HCT116 (cell line): ENCODE measurements at regions not wholly inside any gene's neighbourhood (a gene's known extent, or its start where the extent isn't known, plus 50 kb on each side); places are given as distances from the start of the nearest gene placed in this dataset.

ENCODE experiments used
- ATAC-seq: fragments of 200-7000 bp; cut with Tn5 transposase; 2 replicates; pipeline ENCODE4 v1.9.1; 2020; ENCODE audit warnings: mild to moderate bottlenecking, moderate library complexity
- BruUV-seq: library from RNA; stranded (reverse); fragments of 400-500 nt; replicated peaks from 2 replicates; lab custom pipeline; 2021; lab: Mats Ljungman, UMichigan
- CTCF ChIA-PET: fragments of 300-600 bp; sonication (Branson Sonifier 250); formaldehyde crosslinking; loops from one replicate; lab custom pipeline; 2021; ENCODE audit warnings: antibody characterized with exemption; lab: Charles Lee
- POLR2A ChIA-PET: fragments of 300-600, 350-600 bp; sonication (Branson Sonifier 250); formaldehyde crosslinking; loops from one replicate; lab custom pipeline; 2021; ENCODE audit warnings: antibody characterized with exemption; lab: Charles Lee
- RAD21 ChIA-PET, 2 experiments: fragments of 300-600 bp; sonication (Branson Sonifier 250); formaldehyde crosslinking; loops; one replicate each; lab custom pipeline; 2023; ENCODE audit warnings: low total read pairs in 2 of 2; ENCODE audit not compliant: uncharacterized antibody in 2 of 2, unreplicated experiment in 2 of 2, low non-redundant PET in 1 of 2; lab: Charles Lee
- DNase-seq: peaks from one replicate; pipeline ENCODE4 v3.0.0-alpha.2; 2010; ENCODE audit warnings: low read depth, low spot score
- H2AFZ ChIP-seq: fragments of 200-600 bp; shearing (Covaris generic), sonication (generic); 2 replicates; pipeline ENCODE4 v1.6.1; 2017; ENCODE audit warnings: low read depth, mixed run types, mixed read lengths, antibody characterized with exemption, low read length; ENCODE audit not compliant: poor library complexity, severe bottlenecking
- H3K27ac ChIP-seq: 2 replicates; pipeline ENCODE4 v1.5.1; 2012; ENCODE audit warnings: low read depth, low read length
- H3K27me3 ChIP-seq: fragments of 200-600 bp; sonication (generic); 2 replicates; pipeline ENCODE4 v1.6.1; 2016; ENCODE audit warnings: mixed run types, low read length, mixed read lengths; ENCODE audit not compliant: insufficient read depth
- H3K36me3 ChIP-seq, 2 experiments: fragments of 200-500 bp in 1 of 2; fragments of 200-600 bp in 1 of 2; sonication (Bioruptor generic) in 1 of 2; sonication (generic) in 1 of 2; 2 replicates each; pipeline versions ENCODE4 v1.5.1 to v1.6.1; 2014 to 2016; ENCODE audit warnings: low read length in 2 of 2, inconsistent platforms in 1 of 2, mixed read lengths in 1 of 2, mixed run types in 1 of 2; ENCODE audit not compliant: insufficient read depth in 2 of 2, control insufficient read depth in 1 of 2
- H3K4me1 ChIP-seq, 2 experiments: fragments of 200-600 bp in 1 of 2; sonication (generic) in 1 of 2; 2 replicates each; pipeline versions ENCODE4 v1.5.1 to v1.6.1; 2012 to 2017; ENCODE audit warnings: low read length in 2 of 2, inconsistent platforms in 1 of 2, mild to moderate bottlenecking in 1 of 2, mixed read lengths in 1 of 2, mixed run types in 1 of 2, moderate library complexity in 1 of 2; ENCODE audit not compliant: insufficient read depth in 2 of 2, control insufficient read depth in 1 of 2
- H3K4me2 ChIP-seq: fragments of 200-600 bp; sonication (generic); 2 replicates; pipeline ENCODE4 v1.6.1; 2017; ENCODE audit warnings: mixed run types, low read length, mixed read lengths
- H3K4me3 ChIP-seq, 2 experiments: fragments of 200-600 bp in 1 of 2; sonication (generic) in 1 of 2; replicated peaks in 1 of 2; 2 replicates each; pipeline ENCODE4 v1.5.1; 2011 to 2016; ENCODE audit warnings: low read length in 2 of 2, control low read depth in 1 of 2, low read depth in 1 of 2, mild to moderate bottlenecking in 1 of 2, mixed read lengths in 1 of 2, mixed run types in 1 of 2
- H3K79me2 ChIP-seq: fragments of 200-600 bp; sonication (generic); 2 replicates; pipeline ENCODE4 v1.6.1; 2017; ENCODE audit warnings: mild to moderate bottlenecking, mixed run types, low read length, moderate library complexity, mixed read lengths; ENCODE audit not compliant: insufficient read depth
- H3K9ac ChIP-seq: fragments of 200-600 bp; sonication (generic); 2 replicates; pipeline ENCODE4 v1.6.1; 2016; ENCODE audit warnings: low read length, mixed read lengths
- H3K9me2 ChIP-seq: fragments of 200-600 bp; sonication (generic), shearing (Covaris generic); 2 replicates; pipeline ENCODE4 v1.6.1; 2017; ENCODE audit warnings: mixed run types, mild to moderate bottlenecking, moderate library complexity; ENCODE audit not compliant: insufficient read depth
- H3K9me3 ChIP-seq, 2 experiments: fragments of 200-500 bp in 1 of 2; fragments of 200-600 bp in 1 of 2; sonication (Bioruptor generic) in 1 of 2; sonication (generic) in 1 of 2; 2 replicates each; pipeline ENCODE4 v1.6.1; 2014 to 2017; ENCODE audit warnings: low read length in 2 of 2, mixed read lengths in 2 of 2, inconsistent platforms in 1 of 2, low read depth in 1 of 2, mild to moderate bottlenecking in 1 of 2, mixed run types in 1 of 2, moderate library complexity in 1 of 2; ENCODE audit not compliant: control insufficient read depth in 1 of 2, insufficient read depth in 1 of 2
- H4K20me1 ChIP-seq: fragments of 200-600 bp; sonication (generic), shearing (Covaris generic); 2 replicates; pipeline ENCODE4 v1.6.1; 2017; ENCODE audit warnings: mixed run types, mild to moderate bottlenecking, moderate library complexity; ENCODE audit not compliant: insufficient read depth
- CEBPB ChIP-seq: IDR thresholded peaks from 2 replicates; pipeline ENCODE4 v1.6.1; 2012; ENCODE audit warnings: low read depth
- CTCF ChIP-seq, 3 experiments: fragments of 200-600 bp in 1 of 3; sonication (generic) in 1 of 3; IDR thresholded peaks in 2 of 3; conservative IDR thresholded peaks in 1 of 3; 2 replicates each; pipeline ENCODE4 v1.5.1; 2012 to 2017; ENCODE audit warnings: low read depth in 2 of 3, low read length in 2 of 3, antibody characterized with exemption in 1 of 3, borderline replicate concordance in 1 of 3, control low read depth in 1 of 3, mild to moderate bottlenecking in 1 of 3, mixed read lengths in 1 of 3, mixed run types in 1 of 3, moderate library complexity in 1 of 3; ENCODE audit not compliant: insufficient read depth in 1 of 3
- EGR1 ChIP-seq: IDR thresholded peaks from 2 replicates; pipeline ENCODE4 v1.6.1; 2012; ENCODE audit warnings: low read depth
- MAX ChIP-seq: IDR thresholded peaks from 2 replicates; pipeline ENCODE4 v1.6.1; 2012
- POLR2A ChIP-seq: IDR thresholded peaks from 2 replicates; pipeline ENCODE4 v1.7.0; 2011; ENCODE audit warnings: borderline replicate concordance; ENCODE audit not compliant: insufficient read depth, insufficient read length; ENCODE audit errors: extremely low read depth
- POLR2AphosphoS5 ChIP-seq: IDR thresholded peaks from 2 replicates; pipeline ENCODE4 v1.6.1; 2011; ENCODE audit warnings: mild to moderate bottlenecking, low read depth, low read length, moderate library complexity
- RAD21 ChIP-seq: IDR thresholded peaks from 2 replicates; pipeline ENCODE4 v1.6.1; 2012; ENCODE audit warnings: low read depth, mild to moderate bottlenecking
- REST ChIP-seq: IDR thresholded peaks from 2 replicates; pipeline ENCODE4 v1.6.1; 2012; ENCODE audit warnings: low read depth
- TCF7L2 ChIP-seq: IDR thresholded peaks from 2 replicates; pipeline ENCODE4 v1.7.0; 2011; ENCODE audit warnings: borderline replicate concordance, inconsistent platforms; ENCODE audit not compliant: insufficient read depth, insufficient read length; ENCODE audit errors: extremely low read depth
- YY1 ChIP-seq: IDR thresholded peaks from 2 replicates; pipeline ENCODE4 v1.6.1; 2011; ENCODE audit warnings: low read length, low read depth, moderate library complexity, mild to moderate bottlenecking; ENCODE audit not compliant: insufficient replicate concordance; ENCODE audit errors: extremely low read depth
- ZBTB33 ChIP-seq: IDR thresholded peaks from 2 replicates; pipeline ENCODE4 v1.6.1; 2011; ENCODE audit warnings: mild to moderate bottlenecking, low read length, moderate library complexity; ENCODE audit not compliant: insufficient replicate concordance; ENCODE audit errors: extremely low read depth
- ZFX ChIP-seq: fragments of 450-650 bp; IDR thresholded peaks from 2 replicates; pipeline ENCODE4 v1.6.1; 2017
- intact Hi-C: fragments of 100-400 bp; cut with micrococcal nuclease; formaldehyde crosslinking; loops from 2 replicates; pipeline ENCODE4 v1.10.0; 2022

GRCh38 chr3:109774108-109774507 lies 436.8 kb upstream of the DPPA4 start:
- Histone ChIP-seq H3K79me2 (no peaks in the 10 kb centered on the region), H3K27ac (no peak overlapping the region), H3K9me3 (no peaks in the 10 kb centered on the region; a peak in 1 of 4 replicates), H3K9me2 (no peaks in the 10 kb centered on the region), H4K20me1 (no peaks in the 10 kb centered on the region), H3K4me2 (no peak overlapping the region), H3K9ac (no peak overlapping the region), H3K27me3 (no peaks in the 10 kb centered on the region), H3K4me3 (no peak overlapping the region), H3K36me3 (no peaks in the 10 kb centered on the region)
- no peak for DNase-seq
- POLR2A ChIA-PET, result no interaction called here
- TF ChIP-seq POLR2AphosphoS5, result no peak
- TF ChIP-seq, all 23 proteins: peak for 0
- Histone ChIP-seq H3K4me1 (no peaks in the 10 kb centered on the region), H2AFZ (no peak overlapping the region)
- no TSS peak for BruUV-seq
- ATAC-seq, result no peak
- ChIA-PET CTCF (no interaction called here), RAD21 (no interaction called here)
- intact Hi-C loops, result no loop called here

GRCh38 chr3:109784285-109784684 lies 446.9 kb upstream of the DPPA4 start:
- Histone ChIP-seq H3K4me3 (no peak overlapping the region), H2AFZ (no peak overlapping the region), H3K36me3 (no peaks in the 10 kb centered on the region), H3K9me3 (peaks cover 3 to 4% of the 10 kb centered on the region in 2 experiments; a peak in 2 of 4 replicates), H4K20me1 (no peaks in the 10 kb centered on the region), H3K9me2 (no peaks in the 10 kb centered on the region), H3K79me2 (no peaks in the 10 kb centered on the region), H3K4me2 (no peak overlapping the region), H3K27ac (no peak overlapping the region), H3K27me3 (no peaks in the 10 kb centered on the region), H3K9ac (no peak overlapping the region), H3K4me1 (no peaks in the 10 kb centered on the region)
- BruUV-seq, result no TSS peak
- intact Hi-C loops, result no loop called here
- DNase-seq (no peak), ATAC-seq (no peak)
- ChIA-PET POLR2A (no interaction called here), CTCF (no interaction called here), RAD21 (no interaction called here)
- TF ChIP-seq REST (no peak), TCF7L2 (no peak), POLR2A (no peak), CTCF (IDR thresholded peaks at IDR 0.05 in 2 of 3, conservative IDR thresholded peaks at IDR 0.05 in 1 of 3; ENCODE audit: borderline replicate concordance in 1 of 3, insufficient read depth in 1 of 3, low read depth in 2 of 3, low read length in 2 of 3) (no peak), MAX (no peak), RAD21 (no peak), EGR1 (no peak), ZBTB33 (no peak), ZFX (no peak), YY1 (no peak), CEBPB (no peak)
